ENCODE measurements at regions not wholly inside any gene's neighbourhood (a gene's known extent, or its start where the extent isn't known, plus 50 kb on each side); places are given as distances from the start of the nearest gene placed in this dataset.

DNA sequence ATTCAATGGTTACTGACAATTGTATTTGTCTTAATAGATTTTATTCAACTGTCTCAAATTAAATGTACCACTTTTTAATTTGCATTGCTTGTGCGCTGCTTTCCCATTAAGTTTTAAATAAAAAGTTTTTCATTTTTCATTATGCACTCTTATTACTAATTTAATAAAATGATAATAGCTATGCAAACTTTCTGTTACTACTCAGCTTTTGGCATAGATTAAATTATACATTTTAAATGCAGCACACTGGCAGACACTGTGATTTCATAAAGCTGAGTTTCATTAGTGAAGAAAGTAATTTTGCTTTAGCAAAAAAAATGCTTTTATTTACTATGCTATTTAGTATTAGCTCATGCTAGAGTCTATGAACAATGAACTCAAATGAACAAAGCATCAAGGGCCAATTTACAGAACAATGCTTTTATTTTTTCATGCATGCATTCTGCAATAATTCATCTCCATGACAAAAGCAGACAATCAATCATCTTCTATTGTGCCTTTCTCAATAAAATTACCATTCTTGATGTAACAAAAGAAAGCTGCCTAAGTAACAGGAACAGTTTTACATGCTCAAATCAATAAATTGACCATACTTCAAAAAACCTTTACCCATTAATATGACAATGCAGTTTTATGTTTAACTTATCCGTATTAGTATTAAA lies 595.2 kb upstream of the ARRDC3 start:
- TF ChIP-seq POLR2A (IDR thresholded peaks at IDR 0.05): no peak
- TF ChIP-seq, protein P1, sequence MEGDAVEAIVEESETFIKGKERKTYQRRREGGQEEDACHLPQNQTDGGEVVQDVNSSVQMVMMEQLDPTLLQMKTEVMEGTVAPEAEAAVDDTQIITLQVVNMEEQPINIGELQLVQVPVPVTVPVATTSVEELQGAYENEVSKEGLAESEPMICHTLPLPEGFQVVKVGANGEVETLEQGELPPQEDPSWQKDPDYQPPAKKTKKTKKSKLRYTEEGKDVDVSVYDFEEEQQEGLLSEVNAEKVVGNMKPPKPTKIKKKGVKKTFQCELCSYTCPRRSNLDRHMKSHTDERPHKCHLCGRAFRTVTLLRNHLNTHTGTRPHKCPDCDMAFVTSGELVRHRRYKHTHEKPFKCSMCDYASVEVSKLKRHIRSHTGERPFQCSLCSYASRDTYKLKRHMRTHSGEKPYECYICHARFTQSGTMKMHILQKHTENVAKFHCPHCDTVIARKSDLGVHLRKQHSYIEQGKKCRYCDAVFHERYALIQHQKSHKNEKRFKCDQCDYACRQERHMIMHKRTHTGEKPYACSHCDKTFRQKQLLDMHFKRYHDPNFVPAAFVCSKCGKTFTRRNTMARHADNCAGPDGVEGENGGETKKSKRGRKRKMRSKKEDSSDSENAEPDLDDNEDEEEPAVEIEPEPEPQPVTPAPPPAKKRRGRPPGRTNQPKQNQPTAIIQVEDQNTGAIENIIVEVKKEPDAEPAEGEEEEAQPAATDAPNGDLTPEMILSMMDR (IDR thresholded peaks at IDR 0.05): no peak
